ENCODE measurements at regions not wholly inside any gene's neighbourhood (a gene's known extent, or its start where the extent isn't known, plus 50 kb on each side); places are given as distances from the start of the nearest gene placed in this dataset.

DNA sequence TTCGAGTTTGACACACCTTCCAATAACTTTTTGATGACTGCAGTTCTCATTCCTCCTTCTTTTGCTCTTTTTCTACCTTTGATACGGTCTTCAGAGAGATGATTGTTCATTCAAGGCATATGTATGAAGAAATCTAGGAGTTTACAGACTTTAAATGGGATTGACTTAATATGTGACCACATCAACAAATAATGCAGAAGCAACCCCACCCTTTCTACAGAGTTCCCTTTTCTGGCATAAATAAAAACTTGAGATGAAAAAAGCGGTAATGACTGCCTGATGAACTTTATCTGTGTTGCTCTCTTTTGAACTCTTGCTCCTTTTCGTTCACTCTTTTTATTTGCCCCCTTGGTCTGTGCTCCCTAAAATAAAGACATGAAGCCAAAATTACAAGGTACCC, 161.7 kb downstream of the C7orf25 start:
- TF ChIP-seq, protein P1, sequence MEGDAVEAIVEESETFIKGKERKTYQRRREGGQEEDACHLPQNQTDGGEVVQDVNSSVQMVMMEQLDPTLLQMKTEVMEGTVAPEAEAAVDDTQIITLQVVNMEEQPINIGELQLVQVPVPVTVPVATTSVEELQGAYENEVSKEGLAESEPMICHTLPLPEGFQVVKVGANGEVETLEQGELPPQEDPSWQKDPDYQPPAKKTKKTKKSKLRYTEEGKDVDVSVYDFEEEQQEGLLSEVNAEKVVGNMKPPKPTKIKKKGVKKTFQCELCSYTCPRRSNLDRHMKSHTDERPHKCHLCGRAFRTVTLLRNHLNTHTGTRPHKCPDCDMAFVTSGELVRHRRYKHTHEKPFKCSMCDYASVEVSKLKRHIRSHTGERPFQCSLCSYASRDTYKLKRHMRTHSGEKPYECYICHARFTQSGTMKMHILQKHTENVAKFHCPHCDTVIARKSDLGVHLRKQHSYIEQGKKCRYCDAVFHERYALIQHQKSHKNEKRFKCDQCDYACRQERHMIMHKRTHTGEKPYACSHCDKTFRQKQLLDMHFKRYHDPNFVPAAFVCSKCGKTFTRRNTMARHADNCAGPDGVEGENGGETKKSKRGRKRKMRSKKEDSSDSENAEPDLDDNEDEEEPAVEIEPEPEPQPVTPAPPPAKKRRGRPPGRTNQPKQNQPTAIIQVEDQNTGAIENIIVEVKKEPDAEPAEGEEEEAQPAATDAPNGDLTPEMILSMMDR (IDR thresholded peaks at IDR 0.05), result no peak
- no peak for TF ChIP-seq POLR2A (IDR thresholded peaks at IDR 0.05)

Data from heart left ventricle (tissue), 13 donors.